DMS 273 treated with DMSO at 0.1 percent for 48 hours (cell line): ENCODE measurements at regions not wholly inside any gene's neighbourhood (a gene's known extent, or its start where the extent isn't known, plus 50 kb on each side); places are given as distances from the start of the nearest gene placed in this dataset.
A peak's percentile ranks its signal among the peaks of the same experiment; 100 is the strongest.

Source experiments
- DNase-seq: peaks from one replicate; lab custom pipeline; 2025; lab: John Stamatoyannopoulos, UW

DNA sequence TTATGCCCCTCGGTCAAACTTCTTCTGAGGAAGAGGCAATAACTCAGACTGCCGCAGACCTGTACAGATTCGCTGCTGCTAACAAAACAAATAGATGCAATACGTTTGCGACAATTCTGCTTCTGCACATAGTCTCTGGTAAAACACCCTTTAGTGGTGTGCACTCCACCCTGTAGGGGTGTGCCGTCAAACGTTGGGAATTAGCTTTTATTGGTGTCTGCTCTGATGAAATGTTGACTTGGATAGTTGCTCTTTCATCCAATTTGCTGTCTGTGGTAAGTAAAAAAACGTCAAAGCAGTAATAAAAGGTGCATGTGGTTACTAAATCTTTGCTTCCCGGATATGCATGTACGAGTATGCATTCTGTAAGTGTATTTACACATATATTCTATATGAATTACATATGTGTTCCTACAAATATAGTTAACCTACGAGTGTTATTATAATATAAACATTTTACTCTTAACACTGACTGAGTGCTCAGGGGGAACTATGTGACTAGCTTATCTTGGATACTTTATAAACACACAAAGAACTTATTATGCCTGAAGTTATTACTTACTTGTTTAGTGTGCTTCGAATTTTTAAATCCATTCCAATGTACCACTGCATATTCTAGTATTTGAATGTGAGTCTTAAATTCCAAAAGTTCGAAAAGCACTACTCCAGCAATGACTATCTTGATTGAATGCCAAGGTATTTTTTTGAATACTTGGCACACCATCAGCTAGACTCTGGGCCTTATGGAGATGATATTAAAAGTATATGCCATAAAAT lies 610.2 kb downstream of the ZEB2 start:
- no peak for DNase-seq

DNA sequence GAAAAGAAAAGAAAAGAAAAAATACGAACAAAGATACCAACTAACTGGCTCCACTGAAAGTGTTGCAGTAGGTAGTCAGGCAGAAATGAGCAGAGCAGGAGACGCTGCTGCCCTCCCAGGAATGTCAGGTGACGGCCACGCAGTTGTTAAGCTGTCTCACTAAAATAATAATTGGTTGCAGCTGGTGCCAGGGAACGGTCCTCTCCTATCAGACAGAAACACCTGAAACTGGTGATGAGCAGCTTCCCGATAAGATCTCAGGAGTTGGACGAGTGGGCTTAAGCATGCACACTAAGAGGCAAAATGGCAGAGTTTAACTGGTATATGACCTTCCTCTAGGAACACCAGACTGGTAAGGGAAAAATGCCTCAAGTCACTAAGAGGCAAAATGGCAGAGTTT lies 611.1 kb downstream of the ZEB2 start:
- no peak for DNase-seq

DNA sequence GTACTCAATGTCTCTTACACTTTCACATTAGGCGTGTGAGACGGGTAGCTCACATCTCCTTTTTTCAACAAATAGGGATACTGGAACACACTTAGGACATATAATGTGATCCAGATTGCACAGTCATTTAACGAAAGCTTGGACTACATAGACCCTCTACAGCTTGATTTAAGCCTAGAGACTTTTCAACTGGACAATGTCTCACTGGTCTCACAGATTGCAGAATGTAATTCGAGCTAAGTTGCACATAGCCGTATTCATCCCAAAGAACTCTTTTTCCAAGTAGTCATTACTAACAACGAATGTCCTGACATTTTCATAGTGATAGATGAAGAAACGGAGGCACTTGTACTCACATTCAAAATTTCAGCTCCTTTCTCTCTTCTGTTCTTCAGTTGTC lies 612.1 kb downstream of the ZEB2 start:
- no peak for DNase-seq

DNA sequence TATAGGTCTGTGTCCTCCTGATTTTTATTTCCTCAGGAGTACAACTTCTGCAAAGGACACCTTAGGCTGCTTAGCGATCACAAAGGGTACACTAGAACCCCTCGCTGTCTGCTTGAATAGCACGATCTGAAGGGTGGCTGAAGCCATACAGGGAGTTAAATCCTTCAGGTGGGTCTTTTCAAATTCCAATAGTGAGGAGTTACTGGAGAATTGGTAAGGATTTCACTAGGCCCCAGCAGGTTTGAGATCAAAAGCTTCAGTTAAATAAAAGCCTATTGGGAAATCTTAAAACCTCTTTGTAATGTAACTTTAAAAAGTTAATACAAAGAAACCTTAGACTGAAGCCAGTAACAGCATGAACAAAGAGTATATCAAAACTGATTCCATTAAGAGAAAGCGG lies 613.1 kb downstream of the ZEB2 start:
- DNase-seq = no peak

DNA sequence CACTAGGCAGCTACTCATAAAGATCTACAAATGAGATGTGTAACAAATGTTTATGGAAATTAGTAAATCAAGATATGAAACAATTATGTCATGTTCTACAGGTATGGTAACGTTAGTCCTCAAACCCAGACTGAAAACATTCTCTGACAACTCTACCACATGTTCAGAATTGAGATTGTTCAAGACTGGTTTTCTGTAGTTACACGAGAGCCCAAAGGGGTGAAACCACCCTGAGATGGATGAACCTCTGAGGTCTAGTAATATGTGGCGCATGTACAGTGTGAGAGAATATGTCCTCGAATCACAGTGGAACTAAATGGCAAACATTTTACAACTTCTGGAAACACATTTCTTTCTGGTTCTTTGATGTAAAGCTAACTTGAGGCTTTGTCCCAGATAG lies 614.3 kb downstream of the ZEB2 start:
- no peak for DNase-seq

DNA sequence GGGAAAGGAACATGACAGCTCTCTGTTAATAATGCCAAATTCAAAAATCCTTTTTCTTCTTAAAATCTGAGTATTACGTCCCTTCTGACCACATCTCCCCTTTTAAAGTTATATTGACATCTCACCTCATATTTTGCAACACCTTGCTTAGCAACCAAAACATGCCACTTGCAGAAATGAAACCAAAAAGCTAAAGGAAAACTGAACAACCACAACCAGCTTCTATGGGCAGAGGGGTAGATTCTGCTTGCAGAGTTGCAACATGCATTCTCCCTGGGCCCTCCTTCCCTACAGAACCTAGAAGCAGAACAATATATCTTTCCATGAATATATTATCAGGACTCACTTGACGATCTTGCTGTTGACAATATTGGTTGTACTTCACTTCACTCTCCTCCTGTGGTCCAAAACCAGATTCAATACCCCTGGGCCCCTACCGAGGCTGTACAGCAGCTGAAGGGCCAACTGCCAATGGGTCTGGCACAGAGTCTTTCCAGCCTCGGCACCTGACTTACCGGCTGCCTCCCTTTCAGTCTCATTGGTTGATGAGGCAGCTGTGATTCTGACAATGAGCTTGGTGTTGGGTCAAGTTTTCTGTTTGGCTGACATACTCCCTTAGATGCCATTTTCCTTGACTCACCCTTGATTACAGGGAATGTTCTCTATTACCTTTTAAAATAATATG lies 616.6 kb downstream of the ZEB2 start:
- no peak for DNase-seq

DNA sequence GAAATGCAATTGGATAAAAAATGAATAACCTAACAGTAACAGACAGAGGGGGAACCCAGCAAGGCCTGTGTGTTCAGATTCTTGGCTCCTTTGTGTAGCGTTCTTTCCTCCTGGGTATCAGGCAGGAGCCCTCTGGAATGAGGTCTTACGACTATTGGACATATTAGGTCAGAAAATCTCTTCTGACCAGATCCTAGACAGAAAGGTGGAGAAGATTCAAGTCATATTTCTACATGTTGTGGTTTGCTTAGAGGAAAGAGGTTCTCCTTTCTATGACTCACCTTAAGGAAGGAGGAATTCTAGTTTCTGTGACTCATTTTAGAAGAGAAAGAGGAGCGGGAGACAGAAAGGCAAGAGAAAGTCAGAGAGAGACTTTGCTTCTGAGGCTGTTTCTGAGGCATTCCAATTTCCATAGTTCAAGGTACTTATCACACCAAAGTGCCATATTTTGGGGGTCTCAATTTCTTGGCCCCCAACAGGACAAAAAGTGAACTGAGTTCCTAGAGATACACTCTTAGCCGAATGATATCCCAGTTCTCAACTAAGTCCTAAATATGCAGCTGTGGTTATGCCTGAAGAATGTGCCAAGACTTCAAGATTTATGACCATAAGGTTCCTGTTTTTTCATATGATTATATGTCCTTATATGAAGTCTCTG lies 618.6 kb downstream of the ZEB2 start:
- no peak for DNase-seq

DNA sequence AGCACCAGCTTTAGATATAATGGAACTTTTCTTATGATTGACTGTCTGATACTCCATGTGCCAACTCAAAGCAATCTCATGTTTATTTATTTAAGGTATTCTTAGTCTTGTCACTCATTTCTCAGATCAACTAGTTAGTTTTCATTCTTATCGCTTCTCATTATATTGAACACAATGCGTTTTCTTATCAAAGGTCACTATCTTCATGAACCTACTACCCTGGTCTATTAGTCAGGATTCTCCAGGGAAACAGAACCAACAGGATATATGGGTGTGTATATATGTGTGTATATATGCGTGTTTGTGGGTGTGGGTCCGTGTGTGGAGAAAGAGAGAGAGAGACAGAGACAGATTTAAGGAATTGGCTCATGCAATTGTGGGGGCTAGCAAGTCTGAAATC lies 619.9 kb downstream of the ZEB2 start:
- no peak for DNase-seq

DNA sequence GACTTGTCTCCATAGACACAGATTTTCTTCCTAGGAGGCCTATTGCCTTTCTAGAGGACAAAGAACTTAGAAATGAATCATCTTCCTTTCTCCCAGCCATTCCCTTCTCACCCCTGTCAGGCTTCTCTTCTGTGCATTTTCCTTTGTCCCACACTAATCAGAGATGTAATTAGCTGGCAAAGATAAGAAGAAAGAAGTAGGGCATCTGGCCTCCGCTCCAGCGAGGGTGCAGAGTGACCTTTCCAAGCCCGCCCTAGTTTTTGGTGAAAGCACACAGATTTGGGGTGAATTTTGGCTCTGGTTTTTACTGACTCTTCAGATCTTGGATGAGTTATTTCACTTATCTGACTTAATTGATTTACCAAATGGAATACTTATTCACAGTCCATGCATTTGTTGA lies 626.5 kb downstream of the ZEB2 start:
- no peak for DNase-seq

DNA sequence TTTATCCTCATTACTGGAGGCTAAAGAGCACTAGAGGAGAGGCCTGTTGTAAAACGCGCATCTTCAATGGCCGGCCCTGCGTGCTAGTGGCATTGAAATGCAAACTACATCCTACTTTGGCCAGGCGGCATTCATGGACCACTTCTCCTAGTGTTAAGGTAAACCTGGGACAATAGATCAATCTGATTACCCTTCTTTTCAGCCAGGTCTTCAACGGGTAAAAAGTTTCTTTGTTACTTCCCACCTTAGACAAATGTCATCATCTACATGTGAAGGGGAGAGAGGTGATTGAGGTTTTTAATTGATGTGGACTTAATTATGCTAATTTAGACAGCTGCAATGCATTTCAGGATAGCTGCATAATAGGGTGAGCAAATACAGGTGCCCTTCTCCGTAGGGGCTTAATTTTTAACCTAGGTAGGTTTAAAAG lies 628.0 kb downstream of the ZEB2 start:
- DNase-seq = no peak

DNA sequence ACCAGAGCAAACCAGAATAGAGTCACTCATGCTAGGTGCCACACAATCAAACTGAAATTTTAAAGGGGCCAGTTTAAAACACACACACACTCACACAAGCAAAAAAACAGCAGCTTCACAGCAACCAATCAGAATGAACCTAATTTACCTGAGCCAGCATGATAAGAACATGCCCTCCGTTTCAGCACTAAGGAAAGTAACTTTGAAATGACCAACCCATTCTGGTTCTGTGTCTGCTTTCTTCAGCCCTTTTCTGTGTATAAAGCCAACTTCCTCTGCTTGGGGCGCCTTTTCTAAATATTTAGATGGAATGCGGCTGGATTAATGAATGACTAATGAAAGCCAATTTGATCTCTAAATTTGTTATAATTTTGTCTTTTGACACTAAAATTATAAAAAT lies 629.1 kb downstream of the ZEB2 start:
- no peak for DNase-seq

DNA sequence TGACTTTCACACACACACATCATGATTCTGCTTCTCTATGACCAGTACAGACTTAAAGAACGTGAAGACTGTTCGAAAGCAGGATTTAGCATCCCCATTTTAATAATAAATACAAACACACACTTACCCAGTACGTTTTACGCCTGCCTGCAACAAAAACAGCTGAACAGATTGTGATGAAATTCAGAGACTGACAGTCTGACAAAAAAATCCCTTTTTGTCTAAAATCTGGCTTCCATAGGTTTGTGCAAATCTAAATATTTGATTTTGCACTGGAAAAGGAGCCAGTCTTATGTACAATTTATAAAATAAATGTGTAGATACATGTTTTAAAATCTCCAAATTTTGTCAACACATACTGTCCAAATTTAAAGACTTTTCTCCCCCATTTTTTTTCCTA lies 630.7 kb downstream of the ZEB2 start:
- no peak for DNase-seq

DNA sequence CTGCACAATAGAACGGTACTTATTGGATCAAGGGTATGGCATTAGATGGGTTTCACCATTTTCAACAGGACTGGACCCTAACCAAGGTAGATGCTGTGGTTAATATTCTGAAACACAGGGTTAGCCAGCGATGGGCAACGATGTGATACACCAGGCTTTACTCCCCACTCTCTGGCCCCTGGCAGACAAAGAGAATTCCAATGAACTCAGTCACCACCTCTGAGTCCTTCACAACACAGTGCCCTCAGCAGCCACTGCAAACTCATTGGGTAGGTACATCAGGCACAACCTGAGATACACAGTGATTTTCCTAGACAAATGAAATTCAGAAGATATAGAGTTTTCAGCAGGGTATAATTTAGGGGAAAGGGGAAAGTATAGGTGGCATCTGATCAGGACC lies 634.5 kb downstream of the ZEB2 start:
- no peak for DNase-seq

DNA sequence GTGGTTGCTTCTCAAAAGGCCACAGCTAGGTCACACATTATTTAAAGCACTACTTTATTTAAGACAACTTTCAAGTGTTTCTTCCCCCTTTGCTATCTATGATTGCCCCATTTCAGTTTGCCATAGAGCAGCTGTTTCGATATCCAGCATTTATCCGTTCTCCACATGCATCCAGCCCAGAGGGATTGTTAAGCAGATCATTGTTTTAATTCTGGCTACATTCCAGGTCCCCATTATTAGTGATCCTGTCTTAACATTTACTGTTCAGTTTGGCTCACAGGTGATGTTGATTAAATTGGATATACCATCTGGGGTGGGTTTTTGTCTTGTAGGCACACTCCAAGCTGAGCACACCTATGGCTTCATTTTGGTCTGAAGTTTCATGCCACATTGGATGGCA lies 638.7 kb downstream of the ZEB2 start:
- DNase-seq = no peak

DNA sequence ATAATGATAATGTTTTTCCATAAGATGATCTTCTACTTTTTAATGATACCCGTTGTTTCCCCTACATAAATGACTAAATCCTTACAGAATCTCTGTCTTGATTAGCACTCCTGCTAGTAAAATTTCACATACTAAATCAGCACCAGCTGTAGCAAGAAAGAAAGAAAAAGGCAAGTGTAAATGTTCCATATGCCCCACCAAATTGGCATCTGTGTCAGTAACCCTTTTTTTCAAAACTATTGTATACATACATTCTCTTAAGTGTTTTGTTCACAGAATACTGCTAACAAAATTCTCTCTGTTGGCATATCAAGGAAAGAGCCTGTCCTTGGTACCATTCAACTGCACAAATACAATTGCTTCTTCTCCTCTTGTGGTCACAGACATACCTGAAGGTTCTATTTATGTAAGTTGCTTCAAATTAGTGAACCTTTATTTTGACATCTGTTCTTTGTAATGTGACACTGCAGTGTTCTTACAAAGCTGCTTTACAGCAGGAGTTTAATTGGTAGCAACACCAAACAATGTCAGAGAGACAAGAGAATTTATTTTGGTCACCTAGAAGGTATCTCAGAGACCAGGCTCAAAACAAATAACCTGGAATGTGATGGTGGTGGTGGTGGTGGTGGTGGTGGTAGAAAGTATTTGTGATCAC lies 641.9 kb downstream of the ZEB2 start:
- peak; percentile 92 for DNase-seq

DNA sequence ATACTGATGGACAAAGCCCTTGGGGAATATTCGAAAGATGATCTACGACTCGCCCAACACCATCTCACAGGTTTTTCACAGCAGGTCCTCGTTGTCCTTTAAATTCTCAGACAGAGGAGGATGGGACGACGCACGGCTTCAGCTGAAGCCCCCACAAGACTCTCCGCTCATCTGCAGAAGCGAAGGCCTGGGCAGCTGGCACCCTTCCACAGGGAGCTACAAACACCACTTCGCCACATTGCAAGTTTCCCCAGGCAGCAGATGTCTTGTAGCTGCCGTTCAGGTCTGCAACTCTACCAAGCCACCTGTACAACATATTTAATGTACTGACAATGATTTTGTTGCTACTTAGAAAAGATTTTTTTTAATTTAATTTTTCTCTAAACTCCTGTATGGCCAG lies 642.9 kb downstream of the ZEB2 start:
- peak; percentile 84 for DNase-seq

DNA sequence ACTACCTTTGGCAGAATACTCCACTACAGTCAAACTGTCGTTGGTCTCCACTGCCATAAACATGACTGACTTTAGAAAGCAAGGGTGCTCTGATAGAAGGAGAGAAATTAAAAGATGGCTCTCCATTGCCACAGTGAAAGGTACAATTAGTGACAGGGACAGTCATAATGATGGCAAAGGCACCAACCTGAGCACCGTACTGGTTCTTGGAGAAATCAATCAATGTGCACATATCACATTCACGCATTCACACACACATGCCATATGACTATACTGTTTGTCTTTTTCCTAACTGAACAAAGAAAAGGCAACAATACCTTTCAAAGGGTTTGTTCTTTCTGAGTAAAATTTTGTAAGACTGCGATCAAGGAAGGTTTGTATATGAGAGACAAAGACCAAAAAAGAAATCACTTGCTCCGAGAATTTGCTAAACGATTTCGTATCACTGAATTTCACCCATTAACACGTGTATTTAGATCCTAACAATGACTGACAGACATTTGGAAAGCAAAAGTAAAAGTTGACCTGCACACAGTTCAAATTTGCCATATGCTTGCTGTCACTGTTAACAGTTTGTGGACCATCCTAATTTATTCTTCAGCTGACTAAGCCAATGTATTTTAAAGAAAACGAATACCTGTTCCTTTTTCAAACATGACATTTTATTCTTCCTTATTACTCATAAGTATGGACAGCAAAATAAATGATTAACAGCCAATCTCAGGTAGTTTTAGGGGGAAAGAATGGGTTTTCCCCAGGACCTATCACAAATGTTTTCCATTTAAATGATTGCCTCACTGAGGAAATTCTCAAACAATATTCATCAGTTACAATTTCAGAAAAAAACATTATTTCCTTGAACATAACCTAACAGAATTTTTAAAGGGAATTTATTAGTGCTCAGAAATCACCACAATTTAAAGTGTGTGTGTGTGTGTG lies 644.4 kb downstream of the ZEB2 start:
- DNase-seq = peak; percentile 3

DNA sequence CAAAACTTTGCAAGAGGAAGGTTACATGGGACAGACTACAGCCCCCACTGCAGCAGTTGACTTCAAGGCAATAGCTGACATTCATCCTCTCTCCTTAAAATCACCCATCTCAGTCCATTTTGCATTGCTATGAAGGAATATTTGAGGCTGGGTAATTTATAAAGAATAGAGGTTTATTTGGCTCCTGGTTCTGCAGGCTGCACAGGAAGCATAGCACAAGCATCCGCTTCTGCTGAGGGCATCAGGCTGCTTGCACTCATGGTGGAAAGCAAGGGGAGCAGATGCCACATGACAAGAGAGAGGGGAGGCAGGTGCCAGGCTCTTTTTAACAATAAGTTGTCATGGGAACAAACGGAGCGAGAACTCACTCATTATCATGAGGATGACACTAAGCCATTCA lies 646.0 kb downstream of the ZEB2 start:
- DNase-seq = no peak

DNA sequence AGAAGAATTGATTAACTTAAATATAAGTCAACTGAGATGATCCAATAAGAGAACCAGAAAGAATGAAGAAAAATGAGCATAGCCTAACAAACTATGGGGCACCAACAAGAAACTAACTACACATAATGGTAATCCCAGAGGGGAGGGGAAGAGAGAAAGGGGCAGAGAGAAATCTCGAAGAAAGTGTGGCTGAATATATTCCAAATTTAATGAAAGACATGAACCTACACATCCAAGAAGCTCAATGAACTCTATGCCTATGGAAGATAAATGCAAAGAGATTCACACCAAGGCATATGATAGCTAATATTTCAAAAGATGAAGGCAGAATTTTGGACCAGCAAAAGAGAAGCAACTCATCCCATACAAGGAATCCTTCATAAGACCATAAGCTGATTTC lies 649.2 kb downstream of the ZEB2 start:
- no peak for DNase-seq

DNA sequence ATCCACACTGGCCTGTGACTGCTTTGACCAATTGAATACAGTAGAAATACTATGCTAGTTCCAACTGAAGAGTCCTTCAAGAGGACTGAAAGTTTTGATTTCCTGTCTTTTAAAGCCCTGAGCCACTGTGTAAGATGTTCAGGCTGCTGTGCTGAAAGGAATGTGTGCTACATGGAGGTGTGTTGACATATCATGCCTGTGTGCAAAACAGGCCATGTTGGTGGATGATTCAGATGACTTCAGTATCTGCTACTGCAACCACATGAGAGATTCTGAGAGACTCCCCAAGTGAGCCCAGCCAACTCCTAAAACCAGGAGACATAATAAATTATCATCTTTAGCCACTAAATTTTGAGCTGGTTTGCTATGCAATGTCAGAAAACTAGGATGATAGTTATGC lies 662.9 kb downstream of the ZEB2 start:
- DNase-seq = no peak

DNA sequence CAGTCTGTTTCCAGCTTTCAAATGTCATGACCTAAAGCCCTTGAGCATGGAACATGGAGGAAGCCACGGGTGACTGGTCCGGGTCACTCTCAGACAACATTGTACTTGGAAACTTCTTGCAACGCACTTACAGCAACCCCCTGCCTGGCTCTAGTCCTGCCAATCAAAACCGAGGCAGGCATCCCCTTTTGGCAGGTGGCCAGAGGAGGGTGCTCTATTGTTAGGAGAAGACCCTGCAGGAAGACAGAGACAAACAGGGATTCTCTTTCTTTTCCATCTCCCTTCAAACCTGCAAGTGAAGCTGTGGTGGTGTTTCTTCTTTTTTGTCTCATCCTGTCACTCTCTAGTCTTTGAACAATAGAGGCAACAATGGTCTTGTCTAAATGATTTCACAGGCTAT lies 667.2 kb downstream of the ZEB2 start:
- DNase-seq = no peak

DNA sequence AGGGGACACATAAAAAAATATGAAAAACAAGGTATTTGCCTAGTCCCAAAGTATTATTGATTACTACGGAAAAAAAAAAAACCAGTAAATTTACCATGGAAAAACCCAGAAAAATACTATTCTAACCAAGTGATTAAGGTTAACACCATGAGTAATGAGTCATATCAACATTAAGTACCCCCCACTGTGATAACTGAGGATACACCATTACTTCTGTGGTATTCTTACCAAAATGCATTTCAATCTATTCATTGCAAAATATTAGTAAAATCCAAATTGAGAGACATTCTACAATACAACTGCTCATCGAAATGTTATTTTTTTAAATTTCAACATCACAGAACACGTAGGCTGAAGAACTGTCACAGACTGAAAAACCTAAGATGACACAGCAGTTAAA lies 669.8 kb downstream of the ZEB2 start:
- no peak for DNase-seq
